NCI-H1417 (cell line): ENCODE measurements at regions not wholly inside any gene's neighbourhood (a gene's known extent, or its start where the extent isn't known, plus 50 kb on each side); places are given as distances from the start of the nearest gene placed in this dataset.

Source experiments
- DNase-seq, 3 experiments: peaks; one replicate each; lab custom pipeline; 2025; lab: John Stamatoyannopoulos, UW

DNA sequence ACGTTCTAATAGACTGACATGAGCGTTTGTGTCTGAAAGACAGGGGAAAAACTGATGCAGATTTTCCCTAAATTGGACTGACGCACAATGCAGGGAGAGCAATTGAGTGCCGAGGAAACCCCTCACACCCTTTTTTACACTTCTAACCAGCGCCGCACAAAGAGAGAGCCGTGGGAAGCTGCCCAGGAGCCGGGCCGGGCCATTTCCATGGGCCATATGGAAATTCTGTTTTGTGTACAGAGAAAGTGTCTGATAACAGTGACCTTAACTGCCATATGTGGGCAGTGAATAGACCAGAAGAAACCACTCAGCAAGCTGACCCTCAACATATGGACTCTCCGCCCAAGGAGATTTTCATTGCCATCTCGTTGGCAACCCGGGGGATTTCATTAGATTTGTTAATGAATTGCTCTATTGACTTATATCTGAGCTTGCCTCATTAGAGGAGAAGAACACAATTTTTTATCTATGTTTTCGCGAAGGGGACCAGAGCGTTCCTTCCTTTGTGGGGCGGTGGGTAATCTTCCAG, 225.9 kb upstream of the IRX3 start:
- no peak for DNase-seq

DNA sequence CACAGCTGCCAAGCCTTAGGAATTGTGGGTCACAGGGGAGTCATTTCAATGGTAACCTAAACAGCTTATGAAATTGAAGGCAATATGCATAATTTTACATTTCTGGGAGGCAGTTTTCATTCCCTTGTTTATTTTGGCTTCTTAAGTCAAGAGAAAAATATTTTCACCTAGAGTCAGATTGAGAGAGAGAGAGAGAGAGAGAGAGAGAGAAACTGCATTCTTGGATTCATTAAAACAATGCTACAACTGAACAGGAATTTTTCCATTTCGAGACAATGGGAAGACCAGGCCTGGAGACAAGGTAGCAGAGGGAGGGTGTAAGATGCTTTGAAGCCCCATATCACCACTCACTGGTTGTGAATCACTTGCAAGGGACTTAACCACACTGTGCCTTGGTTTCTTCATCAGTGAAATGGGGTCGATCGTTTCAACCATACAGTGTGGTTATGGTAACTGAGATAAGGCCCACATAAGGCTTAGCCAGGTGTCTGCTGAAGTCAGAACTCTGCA, 224.7 kb upstream of the IRX3 start:
- DNase-seq: no peak

DNA sequence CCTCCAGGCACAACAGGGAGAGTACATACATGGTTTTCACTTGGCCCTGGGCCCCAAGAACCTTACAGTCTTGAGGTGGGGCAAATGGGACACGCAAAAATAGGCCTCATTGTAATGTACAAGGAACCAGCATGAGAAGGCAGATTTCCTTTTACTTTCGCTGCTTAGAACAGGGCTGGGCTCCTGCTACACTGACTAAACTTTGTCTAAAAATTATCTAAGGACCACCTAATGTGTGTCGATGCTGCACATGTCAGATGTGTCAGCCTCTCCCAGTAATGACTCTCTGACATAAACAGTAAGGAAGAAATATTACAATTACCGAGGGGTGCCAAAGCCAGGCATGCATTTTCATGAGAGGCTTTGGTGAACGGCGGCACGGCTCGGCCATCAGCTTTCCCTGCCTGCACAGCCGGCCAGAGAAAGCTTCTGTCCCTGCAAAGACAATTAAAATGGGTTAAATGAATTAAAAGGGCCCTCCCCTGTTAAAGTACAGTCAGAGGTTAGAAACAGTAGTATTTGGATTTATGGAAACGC, 224.2 kb upstream of the IRX3 start:
- no peak for DNase-seq

DNA sequence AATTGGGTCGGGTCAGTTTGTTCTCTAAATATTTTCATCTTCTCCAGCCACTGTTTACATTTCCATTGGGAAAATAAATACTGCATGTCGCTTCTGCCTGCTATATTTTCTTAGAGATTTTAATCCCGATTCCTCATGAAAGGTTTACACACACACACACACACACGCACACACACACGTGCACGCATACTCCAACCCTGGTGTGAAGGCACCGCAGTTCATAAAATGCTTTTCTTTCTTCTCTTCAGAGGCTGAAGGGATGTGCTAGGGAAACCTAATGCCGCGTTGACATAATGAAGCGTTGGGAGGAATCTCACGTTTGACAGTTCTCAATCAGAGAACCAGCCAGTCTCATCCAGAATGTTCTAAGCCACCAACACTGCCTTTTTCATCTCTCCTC, 222.9 kb upstream of the IRX3 start:
- no peak for DNase-seq

DNA sequence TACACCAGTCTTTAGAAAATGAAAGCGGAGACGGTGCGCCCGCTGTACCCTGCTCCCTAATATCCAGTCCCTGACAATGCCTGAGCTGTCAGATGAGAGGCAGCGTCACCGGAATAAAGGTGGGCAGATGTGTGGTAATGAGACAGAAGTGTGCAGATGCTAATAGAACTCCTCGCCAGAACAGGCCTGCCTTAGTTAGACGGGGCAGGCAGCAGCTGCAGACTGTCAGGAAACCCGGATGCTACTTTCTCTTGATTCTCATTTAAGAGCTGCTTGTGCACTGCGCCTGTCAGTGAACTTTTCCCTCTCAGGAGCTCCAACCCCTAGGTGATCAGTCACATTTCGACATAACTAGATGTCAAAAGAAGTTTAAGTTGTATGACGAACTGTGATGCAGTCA, 221.8 kb upstream of the IRX3 start:
- no peak for DNase-seq

DNA sequence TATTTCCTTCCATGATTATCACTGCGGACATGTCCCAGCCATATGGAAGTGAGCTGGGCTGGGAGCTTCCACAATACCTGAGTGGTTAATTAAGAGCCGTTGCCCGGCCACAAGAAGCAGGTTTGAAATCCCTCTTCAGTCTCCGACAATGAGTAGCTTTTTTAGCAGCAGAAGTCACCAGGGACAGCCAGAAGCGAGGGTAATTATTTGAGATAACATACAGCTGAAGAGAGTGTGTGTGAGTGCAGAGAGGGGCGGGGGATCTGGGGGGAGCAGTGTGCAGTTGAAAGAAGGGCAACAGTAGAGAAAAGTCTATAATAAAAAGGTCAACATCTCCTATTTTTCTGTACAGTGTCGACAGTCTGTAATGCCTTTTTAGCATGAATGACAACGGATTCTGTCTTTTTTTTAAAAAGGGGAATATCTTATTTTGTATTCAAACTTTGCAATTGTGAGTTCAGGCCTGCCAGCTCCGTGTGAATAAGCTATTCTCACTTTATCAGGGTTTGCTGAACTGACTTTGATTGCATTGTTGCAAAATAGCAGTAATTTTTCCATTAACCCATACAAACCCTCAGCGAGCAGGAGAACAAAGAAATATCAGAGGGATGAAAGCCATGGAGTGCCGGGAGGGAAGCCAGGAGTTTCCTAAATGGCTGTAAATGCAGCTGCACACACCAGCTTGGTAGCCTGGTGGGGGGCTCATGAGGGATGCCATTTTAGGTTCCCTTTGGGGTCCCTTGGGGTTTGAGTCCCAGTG, 220.3 kb upstream of the IRX3 start:
- DNase-seq: peak; percentile 62 to 90 (median 72)

DNA sequence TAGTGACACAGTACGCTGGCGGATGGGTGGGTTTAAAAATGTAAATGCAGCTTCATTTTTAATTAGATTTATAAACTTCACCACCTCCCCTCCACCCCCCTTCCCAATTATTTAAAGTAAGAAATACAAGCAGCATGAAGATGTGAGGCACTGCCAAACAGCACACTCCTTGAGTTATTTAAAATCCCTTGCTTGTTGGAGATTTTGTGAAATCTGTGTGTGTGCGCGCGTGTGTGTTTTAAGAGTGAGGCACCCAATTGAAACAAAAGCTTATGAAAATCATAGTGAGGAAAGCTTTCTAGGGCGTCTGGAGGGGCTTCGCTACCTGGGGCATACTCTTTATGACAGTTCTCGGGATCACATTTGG, 219.6 kb upstream of the IRX3 start:
- DNase-seq: no peak

DNA sequence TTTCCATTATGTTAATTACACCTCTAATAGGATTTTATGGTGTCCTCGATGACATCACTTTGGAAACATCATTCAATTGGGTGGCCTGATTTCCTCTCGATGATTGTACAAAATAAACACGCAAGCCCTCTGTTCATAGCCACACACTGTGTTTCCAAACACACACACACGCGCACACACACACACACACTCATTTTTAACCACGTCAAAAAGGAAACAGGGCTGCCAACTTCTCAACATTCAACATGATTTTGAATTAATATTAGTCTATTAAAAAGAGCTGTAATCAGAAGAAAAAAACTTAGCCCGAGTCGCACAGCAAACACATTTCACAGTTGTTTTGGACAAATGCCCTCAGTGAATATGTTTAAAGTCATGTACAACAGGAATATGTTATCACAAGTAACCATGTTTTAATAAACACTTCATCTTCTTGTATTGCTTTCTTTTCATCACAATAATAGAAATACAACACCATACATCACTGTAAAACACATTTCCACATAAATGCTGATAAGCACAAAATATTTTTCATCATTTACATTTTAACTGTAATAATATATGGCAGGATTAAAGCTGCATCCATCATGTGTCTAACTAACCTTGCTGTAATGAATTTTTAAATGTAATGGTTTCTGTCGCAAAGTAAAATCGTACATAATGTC, 219.1 kb upstream of the IRX3 start:
- DNase-seq: peak in 1 of 3 experiments; percentile 20

DNA sequence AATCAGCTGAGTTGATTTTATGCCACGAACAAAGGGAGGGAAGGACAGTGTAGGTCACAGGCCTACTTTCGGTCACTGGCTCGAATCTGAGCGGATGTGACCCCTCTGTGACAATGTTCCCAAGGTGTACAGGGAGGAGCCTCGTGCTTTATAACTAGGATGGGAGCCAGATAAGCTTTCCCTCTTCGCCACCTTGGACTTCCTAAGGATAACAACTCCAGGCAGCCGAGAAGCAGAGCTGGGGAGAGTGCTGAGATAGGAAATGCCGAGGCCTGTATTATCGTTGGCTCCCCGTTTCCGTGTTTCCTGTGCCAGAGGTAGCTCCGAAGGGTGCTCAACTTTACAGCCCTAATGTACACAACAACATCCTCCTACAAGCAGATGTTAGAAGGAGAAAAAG, 217.8 kb upstream of the IRX3 start:
- DNase-seq: peak in 1 of 3 experiments; percentile 3

DNA sequence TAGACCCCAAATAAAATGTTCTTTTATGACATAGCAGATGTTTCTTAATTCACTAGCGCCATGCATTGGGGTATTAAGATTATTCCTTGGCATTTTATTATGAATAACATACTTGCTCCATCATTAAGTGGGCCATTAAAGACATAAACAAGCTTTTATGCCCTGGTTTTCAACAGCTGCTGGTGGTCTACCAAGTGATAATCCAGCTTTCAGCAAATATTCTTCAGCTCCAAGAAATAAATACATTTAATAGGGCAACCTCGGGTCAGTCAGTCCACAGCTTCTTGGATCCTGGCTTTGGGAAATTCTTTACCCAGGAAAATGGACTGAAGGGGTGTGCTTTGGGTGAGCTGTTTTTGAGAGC, 217.3 kb upstream of the IRX3 start:
- no peak for DNase-seq

DNA sequence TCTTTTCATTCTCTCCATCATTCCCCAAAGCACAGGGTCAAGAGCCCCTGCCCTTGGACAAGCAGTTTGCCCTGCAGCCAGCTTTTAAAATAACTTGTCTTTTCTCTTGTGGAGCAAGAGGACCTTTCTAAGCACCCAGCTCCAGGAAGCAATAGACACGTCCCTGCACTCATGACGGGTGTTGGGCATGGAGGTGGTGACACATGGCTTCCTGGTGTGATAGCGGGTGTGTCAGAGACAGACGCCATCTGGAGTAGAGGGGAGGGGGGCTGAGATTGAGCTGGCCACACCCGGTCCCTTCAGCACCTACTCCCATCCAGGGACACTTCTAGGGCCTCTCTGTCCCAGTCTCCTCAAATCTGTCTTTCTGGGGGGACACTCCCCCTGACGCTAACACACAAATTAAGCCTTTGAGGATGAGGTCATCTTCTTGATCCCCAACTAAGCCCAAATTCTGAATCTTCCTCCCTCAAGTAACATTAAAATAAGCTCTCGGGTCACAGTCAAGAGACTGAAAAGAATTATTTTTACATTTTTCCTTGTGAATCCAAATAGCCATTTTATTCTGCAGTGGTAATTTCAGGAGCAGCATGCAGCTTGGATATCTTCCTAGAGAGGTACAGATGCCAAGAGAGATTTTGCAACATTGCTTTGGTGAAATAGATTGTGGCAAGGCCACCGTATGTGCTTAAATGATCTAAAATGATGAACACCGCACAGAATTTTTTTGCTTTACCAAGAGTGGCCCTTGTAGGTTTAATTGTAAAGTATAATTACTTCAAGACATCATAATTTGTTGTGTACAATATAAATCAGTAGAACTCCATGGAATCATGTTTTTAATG, 216.6 kb upstream of the IRX3 start:
- no peak for DNase-seq

DNA sequence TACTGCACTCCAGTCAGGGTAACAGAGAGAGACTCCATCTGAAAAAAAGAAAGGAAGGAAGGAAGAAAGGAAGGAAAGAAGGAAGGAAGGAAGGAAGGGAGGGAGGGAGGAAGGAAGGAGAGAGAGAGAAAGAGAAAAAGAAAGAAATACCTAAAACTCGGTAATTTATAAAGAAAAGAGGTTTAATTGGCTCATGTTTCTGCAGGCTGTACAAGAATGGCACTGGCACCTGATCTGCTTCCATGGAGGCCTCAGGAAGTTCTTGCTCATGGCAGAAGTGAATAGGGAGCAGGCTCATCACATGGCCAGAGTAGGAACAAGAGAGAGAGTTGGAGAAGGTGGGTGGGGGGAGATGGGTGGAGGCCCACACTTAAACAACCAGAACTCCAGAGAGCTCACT, 215.2 kb upstream of the IRX3 start:
- DNase-seq: no peak

DNA sequence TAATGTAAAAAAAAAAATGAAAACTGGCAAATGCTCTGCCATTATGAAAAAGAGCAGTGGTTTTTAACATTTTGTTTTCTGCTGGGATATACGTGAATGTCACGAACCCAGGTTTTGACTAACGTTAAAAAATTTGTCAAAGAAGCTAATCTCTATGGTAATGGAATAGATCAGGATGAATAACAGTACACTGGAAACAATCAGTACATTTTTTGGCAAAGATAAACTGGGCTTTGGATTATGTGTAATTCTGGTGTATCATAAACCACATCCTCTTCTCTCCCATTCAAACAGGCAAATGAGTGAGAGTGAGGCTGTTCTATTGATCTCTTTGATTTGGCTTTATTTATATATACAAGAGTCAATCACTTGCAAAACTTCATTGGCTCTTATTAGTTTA, 207.0 kb upstream of the IRX3 start:
- no peak for DNase-seq

DNA sequence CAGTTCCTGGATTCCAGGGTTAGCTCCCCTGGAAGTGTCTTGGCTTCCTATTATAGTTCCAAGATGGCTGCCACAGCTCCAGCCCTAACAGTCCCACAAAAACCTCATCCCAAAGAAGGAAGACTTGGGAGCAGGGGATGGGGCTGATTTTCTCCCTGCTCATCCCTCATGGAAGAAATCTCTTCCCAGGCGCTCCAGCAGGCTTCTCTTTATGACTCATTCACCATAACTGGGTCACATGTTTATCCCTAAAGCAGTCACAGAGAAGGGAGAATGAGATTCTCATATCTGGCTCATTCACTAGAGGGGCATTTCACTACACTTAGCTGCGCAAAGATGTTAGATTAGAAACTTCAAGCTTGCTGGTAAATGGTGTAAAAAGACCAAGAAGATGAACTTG, 206.5 kb upstream of the IRX3 start:
- no peak for DNase-seq

DNA sequence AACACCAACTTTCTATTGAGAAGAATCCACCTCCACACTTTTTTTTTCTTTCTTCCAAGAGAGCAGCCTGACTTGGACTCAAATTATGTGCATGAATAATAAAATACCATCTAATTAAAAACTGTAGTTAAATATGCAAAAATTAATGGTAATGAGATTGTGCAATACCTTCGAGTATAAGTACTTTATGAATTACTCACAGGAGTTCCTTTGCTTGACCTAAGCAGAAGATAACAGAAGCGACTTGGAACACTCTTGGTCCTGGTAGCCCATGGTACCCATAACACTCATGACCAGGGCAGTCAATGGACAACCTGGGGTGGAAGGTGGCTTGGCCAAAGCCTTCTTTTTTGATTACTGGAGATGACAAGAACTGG, 203.5 kb upstream of the IRX3 start:
- DNase-seq: peak in 1 of 3 experiments; percentile 56

DNA sequence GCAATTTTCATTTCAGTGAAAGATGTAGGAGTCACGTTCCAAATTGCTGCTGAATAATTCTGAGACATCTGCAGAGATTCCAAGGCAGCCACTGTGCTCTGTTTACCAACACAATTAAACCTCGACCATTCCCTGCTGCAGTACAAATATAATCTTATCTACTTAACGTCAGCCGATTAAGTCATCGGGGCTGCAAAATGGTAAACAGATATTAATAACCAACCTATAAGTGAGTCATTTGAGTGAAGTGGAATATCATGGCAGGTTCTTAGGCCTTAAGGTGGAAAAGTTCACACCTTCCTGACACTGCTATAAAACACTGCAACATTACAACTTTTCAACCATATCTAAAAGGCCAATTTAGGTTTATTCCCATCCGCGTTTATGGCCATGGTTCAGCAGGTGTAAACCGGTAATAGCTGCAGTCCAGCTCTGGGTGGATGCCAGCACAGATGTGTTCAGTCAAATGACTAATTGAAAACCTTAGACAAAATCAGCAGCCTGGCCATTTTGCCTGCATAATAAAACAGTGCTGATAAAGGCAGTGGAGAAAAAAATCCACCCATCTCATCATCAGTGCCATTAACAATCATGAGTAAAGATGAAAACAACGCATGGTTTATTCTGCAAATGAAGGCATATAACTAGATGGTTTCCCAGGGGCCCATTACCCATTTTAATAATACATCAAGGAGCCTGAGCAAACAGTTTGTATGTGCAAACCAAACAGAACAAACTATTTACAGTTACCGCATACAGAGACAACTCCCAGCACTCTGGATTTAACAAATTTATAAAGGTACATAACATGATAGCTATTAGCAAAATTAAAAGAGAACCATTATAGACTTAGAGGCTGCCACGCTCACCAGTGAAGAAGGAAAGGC, 202.9 kb upstream of the IRX3 start:
- peak in 2 of 3 experiments; percentile 83 to 91 for DNase-seq

DNA sequence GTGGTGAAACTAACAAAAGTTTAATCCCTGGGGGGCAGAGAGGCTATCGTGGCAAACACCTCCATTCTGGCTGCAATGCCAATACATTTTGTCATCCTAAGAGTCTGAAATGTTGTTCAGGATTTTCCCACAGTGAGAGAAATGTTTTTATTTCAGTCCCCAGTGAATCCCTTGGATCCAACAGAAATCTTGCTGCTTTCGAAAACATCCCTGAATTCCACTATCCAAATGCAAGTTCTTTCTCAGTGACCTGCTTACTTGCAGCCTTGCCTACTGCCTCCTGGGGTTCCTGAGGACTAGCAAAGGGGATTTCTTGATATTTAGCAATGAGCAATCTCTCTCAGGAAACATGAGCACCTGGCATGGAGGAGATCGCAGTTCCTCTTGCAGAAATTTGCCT, 202.1 kb upstream of the IRX3 start:
- no peak for DNase-seq

DNA sequence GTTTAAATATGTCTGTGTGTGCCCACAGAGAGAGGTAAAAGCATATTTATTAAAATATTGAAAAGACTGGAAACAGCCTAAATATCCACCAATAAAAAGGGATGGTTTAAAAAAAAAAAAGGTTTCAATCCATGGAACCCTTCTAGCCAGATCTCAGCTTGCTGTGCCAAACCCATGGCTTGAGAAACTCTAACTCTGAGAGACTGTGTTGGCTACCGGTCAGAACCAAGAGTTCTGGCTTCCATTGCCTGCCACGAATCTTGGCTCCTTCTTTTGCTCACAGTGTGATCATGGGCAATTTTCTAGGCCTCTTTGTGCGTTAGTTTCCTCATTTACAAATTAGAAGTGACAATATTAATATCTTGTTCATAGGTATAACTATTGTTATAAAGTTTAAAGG, 201.3 kb upstream of the IRX3 start:
- DNase-seq: no peak

DNA sequence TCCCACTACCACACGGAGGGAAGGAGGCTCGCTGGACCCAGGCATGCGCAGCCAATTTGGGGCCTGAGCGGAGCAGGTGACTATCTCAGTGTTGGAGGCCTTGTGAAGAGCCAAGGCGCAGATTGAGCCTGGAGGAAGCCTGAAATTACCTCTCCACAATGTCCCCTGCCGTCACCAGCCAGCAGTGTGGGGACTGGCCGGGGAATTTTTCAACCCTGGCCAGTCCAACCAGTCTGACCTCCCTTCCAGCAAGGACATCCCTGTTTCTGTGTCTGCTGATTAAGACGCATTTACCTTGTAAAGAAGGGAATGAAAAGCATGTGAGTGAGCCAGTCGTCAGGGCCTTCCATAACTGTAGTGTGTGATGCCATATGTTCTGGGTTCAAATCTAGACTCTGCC, 198.1 kb upstream of the IRX3 start:
- no peak for DNase-seq

DNA sequence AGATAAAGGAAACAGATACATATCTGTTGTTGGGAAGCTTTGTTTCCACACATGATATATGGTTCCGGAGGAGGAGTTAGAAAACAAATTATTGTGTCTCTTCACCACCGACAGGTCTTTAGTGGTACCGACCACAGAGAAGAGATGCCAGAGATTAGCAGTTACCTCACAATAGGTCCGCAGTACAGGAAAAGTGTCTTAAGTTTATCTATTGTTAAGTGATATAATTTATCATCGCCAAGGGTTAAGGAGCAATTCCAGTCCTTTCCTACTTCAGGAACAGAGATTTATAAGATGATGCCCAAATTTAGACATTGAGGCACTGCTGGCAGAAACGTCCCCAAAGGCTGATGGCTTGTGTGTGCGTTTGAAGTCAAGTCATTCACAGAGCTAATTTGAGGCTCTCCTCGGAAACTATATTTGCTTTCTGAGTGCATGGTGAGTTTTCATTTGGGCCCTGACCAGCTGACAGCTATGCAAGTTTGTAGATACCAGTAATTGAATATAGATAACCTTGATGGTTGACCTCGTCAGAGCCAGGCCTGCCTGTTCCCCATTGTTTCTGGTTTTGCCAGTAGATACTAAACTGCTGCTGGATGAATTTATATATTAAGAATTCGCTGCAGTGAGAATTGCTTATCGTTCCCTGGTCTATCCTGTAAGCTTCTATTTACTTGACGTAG, 196.4 kb upstream of the IRX3 start:
- DNase-seq: no peak

DNA sequence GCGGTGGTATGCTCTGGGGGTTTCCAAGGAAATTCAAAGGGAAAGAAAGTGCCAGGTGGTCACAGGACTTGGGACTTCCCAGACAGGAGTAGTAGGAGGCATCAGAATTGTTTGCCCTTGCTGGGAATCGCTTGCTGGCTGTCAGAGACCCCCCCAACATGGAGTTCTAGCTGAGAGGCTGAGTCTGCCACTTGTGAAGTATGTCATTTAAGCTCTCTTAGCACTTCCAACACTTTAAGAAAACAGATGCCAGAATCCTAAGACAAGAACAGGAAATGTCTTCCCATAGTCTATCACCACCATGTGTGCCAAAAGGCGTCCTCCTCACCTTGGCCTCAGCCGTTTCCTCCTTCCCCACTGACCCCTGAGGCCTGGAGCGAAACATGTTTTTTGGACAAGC, 193.8 kb upstream of the IRX3 start:
- no peak for DNase-seq
